ENCODE measurements at regions not wholly inside any gene's neighbourhood (a gene's known extent, or its start where the extent isn't known, plus 50 kb on each side); places are given as distances from the start of the nearest gene placed in this dataset.

- no peak overlapping the region for H3K27ac ChIP-seq (ENCODE audit: low read depth, low read length)
These were observed 385.5 kb downstream of the SIPA1L2 start for GRCh38 chr1:232244426-232244825.

GRCh38 chr1:232239998-232240397 lies 389.9 kb downstream of the SIPA1L2 start:
- Histone ChIP-seq H3K79me2 (ENCODE audit: control insufficient read depth, low read length) (no peaks in the 10 kb centered on the region), H3K4me1 (ENCODE audit: control insufficient read depth, low read length) (no peaks in the 10 kb centered on the region), H3K36me3 (ENCODE audit: control insufficient read depth, low read length) (no peaks in the 10 kb centered on the region), H3K4me3 (ENCODE audit: low read length) (no peak overlapping the region), H3K9me2 (replicated peaks; ENCODE audit: control insufficient read depth, low read length) (no peaks in the 10 kb centered on the region), H3K4me2 (ENCODE audit: low read length) (no peak overlapping the region), H3K27ac (ENCODE audit: low read depth, low read length) (no peak overlapping the region), H3K9me3 (ENCODE audit: control insufficient read depth, insufficient read depth, low read length) (0 out of 2 replicates have a peak, but pooled peaks cover 4% of the 10 kb centered on the region), H3F3A (ENCODE audit: control insufficient read depth, insufficient read depth) (no peaks in the 10 kb centered on the region), H3K27me3 (ENCODE audit: control insufficient read depth, low read length) (no peaks in the 10 kb centered on the region), H4K20me1 (ENCODE audit: control insufficient read depth, insufficient read depth, low read depth, low read length) (no peaks in the 10 kb centered on the region)
- TF ChIP-seq CTCF (IDR thresholded peaks at IDR 0.05; ENCODE audit: low read depth, low read length, poor library complexity, severe bottlenecking) (no peak), EZH2phosphoT487 (IDR thresholded peaks at IDR 0.05; ENCODE audit: borderline replicate concordance, low read length) (no peak)

More at GRCh38 chr1:232244426-232244825, 385.5 kb downstream of the SIPA1L2 start:
- Histone ChIP-seq H3K36me3 (ENCODE audit: control insufficient read depth, low read length) (no peaks in the 10 kb centered on the region), H3K4me2 (ENCODE audit: low read length) (no peak overlapping the region), H3K79me2 (ENCODE audit: control insufficient read depth, low read length) (no peaks in the 10 kb centered on the region), H4K20me1 (ENCODE audit: control insufficient read depth, insufficient read depth, low read depth, low read length) (no peaks in the 10 kb centered on the region), H3F3A (ENCODE audit: control insufficient read depth, insufficient read depth) (no peaks in the 10 kb centered on the region), H3K27me3 (ENCODE audit: control insufficient read depth, low read length) (no peaks in the 10 kb centered on the region), H3K9me2 (replicated peaks; ENCODE audit: control insufficient read depth, low read length) (no peaks in the 10 kb centered on the region), H3K4me1 (ENCODE audit: control insufficient read depth, low read length) (no peaks in the 10 kb centered on the region), H3K9me3 (ENCODE audit: control insufficient read depth, insufficient read depth, low read length) (0 out of 2 replicates have a peak, but pooled peaks cover 4% of the 10 kb centered on the region), H3K4me3 (ENCODE audit: low read length) (no peak overlapping the region)
- TF ChIP-seq EZH2phosphoT487 (IDR thresholded peaks at IDR 0.05; ENCODE audit: borderline replicate concordance, low read length), result no peak

- TF ChIP-seq EZH2phosphoT487 (IDR thresholded peaks at IDR 0.05; ENCODE audit: borderline replicate concordance, low read length), result no peak
- no peak for TF ChIP-seq CTCF (IDR thresholded peaks at IDR 0.05; ENCODE audit: low read depth, low read length, poor library complexity, severe bottlenecking)
- H3K36me3 ChIP-seq (ENCODE audit: control insufficient read depth, low read length), result no peaks in the 10 kb centered on the region
- H3K4me3 ChIP-seq (ENCODE audit: low read length), result no peak overlapping the region
- 0 out of 2 replicates have a peak, but pooled peaks cover 4% of the 10 kb centered on the region for H3K9me3 ChIP-seq (ENCODE audit: control insufficient read depth, insufficient read depth, low read length)
- H3K79me2 ChIP-seq (ENCODE audit: control insufficient read depth, low read length), result no peaks in the 10 kb centered on the region
- H3K4me1 ChIP-seq (ENCODE audit: control insufficient read depth, low read length), result no peaks in the 10 kb centered on the region
- no peak overlapping the region for H3K4me2 ChIP-seq (ENCODE audit: low read length)
- no peaks in the 10 kb centered on the region for H3F3A ChIP-seq (ENCODE audit: control insufficient read depth, insufficient read depth)
- H3K27me3 ChIP-seq (ENCODE audit: control insufficient read depth, low read length), result no peaks in the 10 kb centered on the region
- H3K9me2 ChIP-seq (replicated peaks; ENCODE audit: control insufficient read depth, low read length), result no peaks in the 10 kb centered on the region
- H4K20me1 ChIP-seq (ENCODE audit: control insufficient read depth, insufficient read depth, low read depth, low read length), result no peaks in the 10 kb centered on the region
- H3K27ac ChIP-seq (ENCODE audit: low read depth, low read length), result no peak overlapping the region
These were observed 390.4 kb downstream of the SIPA1L2 start for GRCh38 chr1:232239522-232239921.

- Histone ChIP-seq H3K4me1 (ENCODE audit: control insufficient read depth, low read length) (no peaks in the 10 kb centered on the region), H3F3A (ENCODE audit: control insufficient read depth, insufficient read depth) (no peaks in the 10 kb centered on the region), H3K27me3 (ENCODE audit: control insufficient read depth, low read length) (no peaks in the 10 kb centered on the region), H3K4me3 (ENCODE audit: low read length) (no peak overlapping the region), H3K9me2 (replicated peaks; ENCODE audit: control insufficient read depth, low read length) (no peaks in the 10 kb centered on the region), H3K4me2 (ENCODE audit: low read length) (no peak overlapping the region), H4K20me1 (ENCODE audit: control insufficient read depth, insufficient read depth, low read depth, low read length) (no peaks in the 10 kb centered on the region), H3K36me3 (ENCODE audit: control insufficient read depth, low read length) (no peaks in the 10 kb centered on the region), H3K79me2 (ENCODE audit: control insufficient read depth, low read length) (no peaks in the 10 kb centered on the region), H3K9me3 (ENCODE audit: control insufficient read depth, insufficient read depth, low read length) (0 out of 2 replicates have a peak, but pooled peaks cover 4% of the 10 kb centered on the region), H3K27ac (ENCODE audit: low read depth, low read length) (no peak overlapping the region)
- TF ChIP-seq CTCF (IDR thresholded peaks at IDR 0.05; ENCODE audit: low read depth, low read length, poor library complexity, severe bottlenecking) (no peak), EZH2phosphoT487 (IDR thresholded peaks at IDR 0.05; ENCODE audit: borderline replicate concordance, low read length) (no peak)
These were observed 391.9 kb downstream of the SIPA1L2 start for GRCh38 chr1:232238009-232238408.

Measured in DOHH2 (cell line).